A673 (cell line): ENCODE measurements at regions not wholly inside any gene's neighbourhood (a gene's known extent, or its start where the extent isn't known, plus 50 kb on each side); places are given as distances from the start of the nearest gene placed in this dataset.

Source experiments
- CTCF ChIP-seq: fragments of 300-800, 200-600 bp; sonication (generic); conservative IDR thresholded peaks from 2 replicates; pipeline ENCODE4 v1.5.1; 2017; ENCODE audit warnings: low read depth, mild to moderate bottlenecking, antibody characterized with exemption, low read length, moderate library complexity, mixed read lengths
- EZH2 ChIP-seq: fragments of 200-600 bp; sonication (generic); IDR thresholded peaks from 2 replicates; pipeline ENCODE4 v1.6.1; 2017; ENCODE audit warnings: borderline replicate concordance, low read depth, mild to moderate bottlenecking, mixed read lengths, antibody characterized with exemption, low read length; ENCODE audit not compliant: poor library complexity, severe bottlenecking

GRCh38 chr18:54755456-54755855 is 72.8 kb upstream of the RAB27B start:
- TF ChIP-seq CTCF (no peak), EZH2 (no peak)
